CD14-positive monocyte (primary cell): ENCODE measurements at regions not wholly inside any gene's neighbourhood (a gene's known extent, or its start where the extent isn't known, plus 50 kb on each side); places are given as distances from the start of the nearest gene placed in this dataset.

Experiments
- DNase-seq, 3 donors: peaks; one replicate each; pipeline ENCODE4 v3.0.0-alpha.2; 2011 to 2022
- H2AFZ ChIP-seq: 2 replicates; pipeline ENCODE4 v1.6.0; 2012; ENCODE audit warnings: mild to moderate bottlenecking, low read depth, low read length, inconsistent platforms; ENCODE audit not compliant: insufficient read depth, poor library complexity, severe bottlenecking
- H3K27ac ChIP-seq, 2 donors: 1 replicate in 1 of 2; 2 replicates in 1 of 2; pipeline ENCODE4 v1.5.1; 2012 to 2013; ENCODE audit warnings: low read length in 2 of 2, control low read depth in 1 of 2, inconsistent platforms in 1 of 2, low read depth in 1 of 2, mild to moderate bottlenecking in 1 of 2
- H3K27me3 ChIP-seq, 2 donors: one replicate each; pipeline versions ENCODE4 v1.6.0 to v1.6.1; 2011 to 2013; ENCODE audit warnings: low read length in 2 of 2; ENCODE audit not compliant: control insufficient read depth in 2 of 2, insufficient read depth in 2 of 2
- H3K36me3 ChIP-seq, 2 donors: replicated peaks in 1 of 2; 1 replicate in 1 of 2; 2 replicates in 1 of 2; pipeline versions ENCODE4 v1.5.1 to v1.6.1; 2012 to 2013; ENCODE audit warnings: low read length in 2 of 2, control low read depth in 1 of 2, inconsistent platforms in 1 of 2, mild to moderate bottlenecking in 1 of 2; ENCODE audit not compliant: insufficient read depth in 2 of 2, control insufficient read depth in 1 of 2
- H3K4me1 ChIP-seq, 2 donors: 1 replicate in 1 of 2; 2 replicates in 1 of 2; pipeline versions ENCODE4 v1.5.1 to v1.6.1; 2012 to 2013; ENCODE audit warnings: low read length in 2 of 2, control low read depth in 1 of 2, inconsistent platforms in 1 of 2, mild to moderate bottlenecking in 1 of 2, moderate library complexity in 1 of 2; ENCODE audit not compliant: insufficient read depth in 2 of 2, control insufficient read depth in 1 of 2
- H3K4me2 ChIP-seq: replicated peaks from 2 replicates; pipeline ENCODE3; 2012; ENCODE audit warnings: low read length, moderate library complexity, mild to moderate bottlenecking; ENCODE audit not compliant: poor library complexity, severe bottlenecking; ENCODE audit errors: extremely low read depth
- H3K4me3 ChIP-seq, 3 experiments: fragments of 200-600 bp in 1 of 3; sonication (generic) in 1 of 3; replicated peaks in 1 of 3; 1 replicate in 2 of 3; 2 replicates in 1 of 3; pipeline ENCODE4 v1.5.1; 2011 to 2013; ENCODE audit warnings: low read length in 3 of 3, mild to moderate bottlenecking in 3 of 3, control low read depth in 2 of 3, low read depth in 2 of 3, inconsistent platforms in 1 of 3, moderate library complexity in 1 of 3
- H3K79me2 ChIP-seq: 2 replicates; pipeline ENCODE4 v1.6.0; 2012; ENCODE audit warnings: mild to moderate bottlenecking, control low read depth, inconsistent platforms, low read length, moderate library complexity; ENCODE audit not compliant: insufficient read depth
- H3K9ac ChIP-seq: 2 replicates; pipeline ENCODE4 v1.6.0; 2017; ENCODE audit warnings: low read length, mild to moderate bottlenecking; ENCODE audit not compliant: insufficient read depth, poor library complexity, severe bottlenecking
- H3K9me3 ChIP-seq, 2 donors: replicated peaks in 1 of 2; 1 replicate in 1 of 2; 2 replicates in 1 of 2; pipeline versions ENCODE4 v1.5.1 to v1.6.1; 2012 to 2013; ENCODE audit warnings: low read length in 2 of 2, control low read depth in 1 of 2; ENCODE audit not compliant: control insufficient read depth in 1 of 2, insufficient read depth in 1 of 2
- H4K20me1 ChIP-seq: 2 replicates; pipeline ENCODE4 v1.6.0; 2012; ENCODE audit warnings: mild to moderate bottlenecking, low read length, control low read depth, moderate library complexity; ENCODE audit not compliant: insufficient read depth
- H3K27ac Mint-ChIP-seq, 7 donors: one replicate each; pipeline ENCODE4 v1.8.0; 2020; ENCODE audit warnings: mild to moderate bottlenecking in 7 of 7, mixed read lengths in 7 of 7, moderate library complexity in 6 of 7, inconsistent platforms in 2 of 7
- H3K27me3 Mint-ChIP-seq, 3 donors: one replicate each; pipeline ENCODE4 v1.8.0; 2021 to 2022; ENCODE audit warnings: low read depth in 3 of 3, mild to moderate bottlenecking in 3 of 3, mixed read lengths in 3 of 3, moderate library complexity in 3 of 3, inconsistent platforms in 1 of 3
- H3K36me3 Mint-ChIP-seq, 2 donors: one replicate each; pipeline ENCODE4 v1.8.0; 2020; ENCODE audit warnings: mixed read lengths in 2 of 2, inconsistent platforms in 1 of 2, mild to moderate bottlenecking in 1 of 2
- H3K4me1 Mint-ChIP-seq: one replicate; pipeline ENCODE4 v1.8.0; 2020; ENCODE audit warnings: mild to moderate bottlenecking, mixed read lengths
- H3K4me3 Mint-ChIP-seq, 2 donors: one replicate each; pipeline ENCODE4 v1.8.0; 2020; ENCODE audit warnings: mild to moderate bottlenecking in 2 of 2, mixed read lengths in 2 of 2, moderate library complexity in 1 of 2
- H3K9me3 Mint-ChIP-seq, 7 donors: one replicate each; pipeline ENCODE4 v1.8.0; 2020 to 2022; ENCODE audit warnings: mixed read lengths in 7 of 7, mild to moderate bottlenecking in 6 of 7, moderate library complexity in 6 of 7, inconsistent platforms in 2 of 7
- WGBS: methylation state at CpG from one replicate; pipeline ENCODE4 v1.1.5; 2013; ENCODE audit warnings: missing lambda C conversion rate; ENCODE audit not compliant: insufficient coverage; 5-methylcytosine and 5-hydroxymethylcytosine counted together
- intact Hi-C, 2 donors: fragments of 100-400 bp; cut with micrococcal nuclease; formaldehyde crosslinking; loops; one replicate each; pipeline versions ENCODE4 v1.15.0 to v1.15.1; 2023
- TF ChIP-seq, protein P1 (sequence below): fragments of 200-600 bp; IDR thresholded peaks from one replicate; pipeline ENCODE4 v1.8.0; 2022; ENCODE audit warnings: antibody characterized with exemption, mild to moderate bottlenecking

- peaks cover 0 to 1% (median 0%) of the 10 kb centered on the region in 7 donors for H3K9me3 Mint-ChIP-seq
- WGBS = no CpG with 5 or more reads among the region's 5 CpGs
- H3K4me1 Mint-ChIP-seq = no peaks in the 10 kb centered on the region
- intact Hi-C loops = no loop called here
- H3K27me3 Mint-ChIP-seq = peaks cover 0 to 2% (median 0%) of the 10 kb centered on the region in 3 donors
- H3K36me3 Mint-ChIP-seq = no peaks in the 10 kb centered on the region
- Histone ChIP-seq H3K4me1 (no peaks in the 10 kb centered on the region), H4K20me1 (no peaks in the 10 kb centered on the region), H2AFZ (no peak overlapping the region), H3K4me3 (no peak overlapping the region), H3K36me3 (no peaks in the 10 kb centered on the region), H3K27ac (no peak overlapping the region), H3K9me3 (no peaks in the 10 kb centered on the region), H3K9ac (no peak overlapping the region), H3K27me3 (no peaks in the 10 kb centered on the region), H3K4me2 (no peak overlapping the region), H3K79me2 (no peaks in the 10 kb centered on the region)
- no peak overlapping the region for H3K27ac Mint-ChIP-seq
- H3K4me3 Mint-ChIP-seq = no peak overlapping the region
- TF ChIP-seq, protein P1, sequence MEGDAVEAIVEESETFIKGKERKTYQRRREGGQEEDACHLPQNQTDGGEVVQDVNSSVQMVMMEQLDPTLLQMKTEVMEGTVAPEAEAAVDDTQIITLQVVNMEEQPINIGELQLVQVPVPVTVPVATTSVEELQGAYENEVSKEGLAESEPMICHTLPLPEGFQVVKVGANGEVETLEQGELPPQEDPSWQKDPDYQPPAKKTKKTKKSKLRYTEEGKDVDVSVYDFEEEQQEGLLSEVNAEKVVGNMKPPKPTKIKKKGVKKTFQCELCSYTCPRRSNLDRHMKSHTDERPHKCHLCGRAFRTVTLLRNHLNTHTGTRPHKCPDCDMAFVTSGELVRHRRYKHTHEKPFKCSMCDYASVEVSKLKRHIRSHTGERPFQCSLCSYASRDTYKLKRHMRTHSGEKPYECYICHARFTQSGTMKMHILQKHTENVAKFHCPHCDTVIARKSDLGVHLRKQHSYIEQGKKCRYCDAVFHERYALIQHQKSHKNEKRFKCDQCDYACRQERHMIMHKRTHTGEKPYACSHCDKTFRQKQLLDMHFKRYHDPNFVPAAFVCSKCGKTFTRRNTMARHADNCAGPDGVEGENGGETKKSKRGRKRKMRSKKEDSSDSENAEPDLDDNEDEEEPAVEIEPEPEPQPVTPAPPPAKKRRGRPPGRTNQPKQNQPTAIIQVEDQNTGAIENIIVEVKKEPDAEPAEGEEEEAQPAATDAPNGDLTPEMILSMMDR = no peak
- DNase-seq = no peak
These were observed 223.1 kb upstream of the KIRREL3 start for GRCh38 chr11:127223633-127224032.

DNA sequence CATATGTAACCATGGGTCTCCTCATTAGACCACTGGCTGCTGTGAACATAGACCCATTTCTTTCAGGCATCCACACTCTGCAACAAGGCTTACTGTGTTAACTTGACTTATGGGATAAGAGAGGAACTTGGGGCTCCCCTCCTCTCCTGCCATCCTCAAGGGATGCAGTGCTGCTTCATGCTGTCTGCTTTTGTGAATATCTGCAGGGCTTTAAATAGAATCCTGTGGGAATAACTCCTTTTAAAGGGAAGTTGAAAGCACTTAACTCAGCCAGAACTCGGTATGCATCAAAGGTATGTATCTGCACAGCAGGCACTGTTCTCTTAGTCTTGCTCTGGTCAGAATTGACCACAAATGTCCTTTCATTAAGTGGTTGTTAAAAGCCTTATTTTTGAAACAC lies 222.5 kb upstream of the KIRREL3 start:
- no peak overlapping the region for H3K4me3 Mint-ChIP-seq
- intact Hi-C loops = no loop called here
- Histone ChIP-seq H3K9me3 (no peaks in the 10 kb centered on the region), H3K27ac (no peak overlapping the region), H3K4me1 (no peaks in the 10 kb centered on the region), H3K4me2 (no peak overlapping the region), H3K27me3 (no peaks in the 10 kb centered on the region), H2AFZ (no peak overlapping the region), H3K79me2 (no peaks in the 10 kb centered on the region), H3K4me3 (no peak overlapping the region), H3K9ac (no peak overlapping the region), H4K20me1 (no peaks in the 10 kb centered on the region), H3K36me3 (no peaks in the 10 kb centered on the region)
- H3K9me3 Mint-ChIP-seq = peaks cover 0 to 1% (median 0%) of the 10 kb centered on the region in 7 donors
- no peak for DNase-seq
- no peaks in the 10 kb centered on the region for H3K36me3 Mint-ChIP-seq
- no peaks in the 10 kb centered on the region for H3K4me1 Mint-ChIP-seq
- H3K27ac Mint-ChIP-seq = no peak overlapping the region
- 57% methylated on average over 1 of the region's 1 CpG for WGBS
- H3K27me3 Mint-ChIP-seq = peaks cover 0 to 2% (median 0%) of the 10 kb centered on the region in 3 donors
- TF ChIP-seq, protein P1 = no peak
